ENCODE measurements at regions not wholly inside any gene's neighbourhood (a gene's known extent, or its start where the extent isn't known, plus 50 kb on each side); places are given as distances from the start of the nearest gene placed in this dataset.
"Not testable (repeated sequence)": the region's sequence is repeated elsewhere in the genome, so short reads cannot be mapped to it uniquely, and the experiment has no call there.

DNA sequence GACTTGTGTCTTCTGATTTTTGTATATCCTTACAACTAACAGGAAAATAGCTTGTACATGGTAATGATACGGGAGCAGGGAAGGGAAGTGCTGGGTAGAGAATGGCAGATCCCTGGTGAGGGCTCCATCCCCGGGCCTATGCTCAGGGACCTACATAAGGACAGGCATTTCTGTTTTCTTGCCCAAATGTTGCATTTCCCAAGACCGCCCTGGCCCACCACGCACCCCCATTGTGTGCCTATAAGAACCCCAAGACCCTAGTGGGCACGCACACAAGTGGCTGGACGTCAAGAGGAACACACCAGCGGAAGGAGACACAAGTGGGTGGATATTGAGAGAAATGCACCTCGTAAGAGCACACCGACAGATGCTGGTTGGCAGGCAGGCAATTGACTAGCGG lies 616.3 kb upstream of the MAN1A1 start:
- FAIRE-seq (no peak), DNase-seq (ENCODE audit: insufficient read length) (no peak)
- no peak for TF ChIP-seq POLR2A (IDR thresholded peaks at IDR 0.05; ENCODE audit: low read depth, low read length)

DNA sequence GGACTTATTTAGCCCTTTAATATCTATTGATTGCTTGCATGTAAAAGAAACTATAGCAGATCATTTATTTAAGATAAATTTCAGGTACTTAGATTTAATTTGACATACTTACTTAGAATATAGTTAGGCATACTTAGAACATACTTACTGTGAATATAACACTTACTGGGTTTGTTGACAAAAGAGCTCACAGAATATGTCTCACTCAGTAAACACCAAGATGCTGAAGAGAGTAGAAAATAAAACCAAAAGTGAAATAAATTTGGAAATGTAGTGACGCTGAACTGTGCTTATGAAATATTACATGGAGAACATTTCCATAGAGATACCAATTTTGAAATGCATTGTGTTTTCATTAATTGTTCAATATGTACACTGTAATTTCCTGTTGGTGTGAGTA lies 615.4 kb upstream of the MAN1A1 start:
- FAIRE-seq (no peak), DNase-seq (ENCODE audit: insufficient read length) (no peak)
- no peak for TF ChIP-seq POLR2A (IDR thresholded peaks at IDR 0.05; ENCODE audit: low read depth, low read length)
- no peak for TF ChIP-seq POLR2AphosphoS5 (IDR thresholded peaks at IDR 0.05; ENCODE audit: low read depth, low read length)

DNA sequence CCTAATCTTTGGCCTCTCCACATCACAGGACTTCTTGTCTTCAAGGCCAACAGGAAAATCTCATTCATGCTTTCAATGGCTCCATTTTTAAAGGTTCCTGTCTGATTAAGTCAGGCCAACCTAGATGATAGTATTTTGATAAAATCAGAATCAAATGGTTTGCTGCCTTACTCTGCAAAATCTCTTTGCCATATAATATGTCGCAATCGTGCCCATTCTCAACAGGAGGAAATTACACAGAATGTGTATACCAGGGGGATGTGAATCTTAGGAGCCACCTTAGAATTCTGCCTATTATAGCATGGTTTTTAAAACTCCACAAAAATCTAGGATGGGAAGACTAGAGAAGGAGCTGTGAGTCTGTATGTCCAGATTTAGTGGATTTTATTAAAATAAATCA lies 612.9 kb upstream of the MAN1A1 start:
- no peak for TF ChIP-seq TAF1 (IDR thresholded peaks at IDR 0.05; ENCODE audit: borderline replicate concordance, low read depth, low read length)
- TF ChIP-seq POLR2A (IDR thresholded peaks at IDR 0.05; ENCODE audit: low read depth, low read length): no peak
- no peak for TF ChIP-seq POLR2AphosphoS5 (IDR thresholded peaks at IDR 0.05; ENCODE audit: low read depth, low read length)
- DNase-seq (ENCODE audit: insufficient read length) (no peak), FAIRE-seq (no peak)

DNA sequence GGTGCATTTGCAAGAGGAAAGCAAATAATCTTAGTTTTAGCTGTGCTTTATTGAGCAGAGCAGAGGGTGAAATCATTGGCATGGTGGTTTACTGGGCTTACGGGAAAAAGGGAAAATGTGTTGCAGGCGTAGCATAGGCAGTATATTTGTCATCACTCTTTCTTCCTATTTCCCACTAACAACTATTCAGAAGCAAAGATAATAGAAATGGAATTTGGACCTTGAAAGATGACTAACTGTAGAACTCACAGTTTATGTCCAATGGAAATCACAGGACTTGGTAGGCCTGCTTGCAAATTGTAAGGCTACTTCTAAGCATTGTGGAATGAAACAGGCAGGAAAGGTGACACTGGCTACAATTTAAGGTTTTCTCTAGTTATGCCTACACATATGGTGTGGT lies 611.9 kb upstream of the MAN1A1 start:
- no peak for FAIRE-seq
- no peak for DNase-seq (ENCODE audit: insufficient read length)
- no peak for TF ChIP-seq POLR2AphosphoS5 (IDR thresholded peaks at IDR 0.05; ENCODE audit: low read depth, low read length)
- TF ChIP-seq POLR2A (IDR thresholded peaks at IDR 0.05; ENCODE audit: low read depth, low read length): no peak
- no peak for TF ChIP-seq TAF1 (IDR thresholded peaks at IDR 0.05; ENCODE audit: borderline replicate concordance, low read depth, low read length)

DNA sequence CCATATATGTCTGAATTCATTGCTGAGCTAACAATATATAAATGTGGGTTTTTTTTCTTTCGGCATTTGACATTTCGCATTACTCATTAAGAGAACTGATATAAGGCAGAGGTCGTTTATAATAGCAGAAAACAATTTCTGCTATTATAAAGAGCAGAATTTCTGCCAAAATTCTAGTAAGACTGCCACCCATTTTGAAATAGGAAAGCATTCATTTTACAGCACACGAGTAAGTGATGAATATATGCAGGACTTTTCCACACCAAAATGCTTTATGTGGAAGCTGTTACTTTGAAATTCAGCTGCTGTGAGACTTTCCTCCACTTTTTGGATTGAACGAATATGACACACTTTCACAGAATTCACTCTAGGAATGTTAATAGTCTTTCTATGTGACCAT lies 610.9 kb upstream of the MAN1A1 start:
- FAIRE-seq: no peak
- DNase-seq (ENCODE audit: insufficient read length): no peak
- TF ChIP-seq TAF1 (IDR thresholded peaks at IDR 0.05; ENCODE audit: borderline replicate concordance, low read depth, low read length): no peak
- no peak for TF ChIP-seq POLR2A (IDR thresholded peaks at IDR 0.05; ENCODE audit: low read depth, low read length)
- no peak for TF ChIP-seq POLR2AphosphoS5 (IDR thresholded peaks at IDR 0.05; ENCODE audit: low read depth, low read length)

DNA sequence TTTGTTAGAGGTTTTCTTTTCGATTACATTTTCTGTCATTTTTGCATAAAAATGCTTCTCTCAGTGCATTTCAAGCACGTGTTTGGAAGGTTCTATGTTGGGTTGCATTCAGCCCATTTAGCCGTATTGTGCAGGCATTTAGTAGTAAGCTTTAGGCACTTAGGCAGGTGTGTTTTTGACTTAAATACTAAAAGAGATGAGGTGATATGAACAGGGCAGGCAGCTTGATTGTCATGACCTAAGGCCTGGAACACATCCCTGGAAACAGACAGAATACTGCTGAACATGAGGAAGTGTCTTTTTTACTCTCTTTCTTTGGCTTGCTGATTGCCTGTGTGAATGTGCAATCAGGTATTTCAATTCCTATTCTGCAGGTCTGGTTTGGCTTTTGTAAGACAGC lies 610.5 kb upstream of the MAN1A1 start:
- FAIRE-seq (no peak), DNase-seq (ENCODE audit: insufficient read length) (no peak)
- TF ChIP-seq POLR2A (IDR thresholded peaks at IDR 0.05; ENCODE audit: low read depth, low read length) (no peak), POLR2AphosphoS5 (IDR thresholded peaks at IDR 0.05; ENCODE audit: low read depth, low read length) (no peak), TAF1 (IDR thresholded peaks at IDR 0.05; ENCODE audit: borderline replicate concordance, low read depth, low read length) (no peak)

DNA sequence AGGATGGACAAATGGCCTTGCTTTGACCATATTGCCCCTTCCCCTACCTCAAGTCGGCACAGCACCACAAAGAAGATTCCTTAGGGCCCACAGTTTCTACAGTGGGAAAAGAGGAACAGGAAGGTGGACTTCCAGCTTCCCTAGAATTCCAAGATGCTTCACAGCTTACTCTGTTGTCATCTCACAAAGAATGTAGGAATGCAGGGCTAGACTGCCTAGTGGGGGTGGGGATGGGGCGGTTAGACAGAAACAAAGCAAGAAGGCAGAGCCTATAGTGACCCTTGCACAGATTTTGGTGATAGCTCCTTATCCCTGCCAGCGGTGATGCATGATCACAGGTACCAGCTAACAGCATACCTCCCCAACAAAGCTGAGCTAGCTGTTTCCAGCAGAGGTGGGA lies 607.6 kb upstream of the MAN1A1 start:
- FAIRE-seq (no peak), DNase-seq (ENCODE audit: insufficient read length) (no peak)
- TF ChIP-seq POLR2AphosphoS5 (IDR thresholded peaks at IDR 0.05; ENCODE audit: low read depth, low read length): no peak
- TF ChIP-seq TAF1 (IDR thresholded peaks at IDR 0.05; ENCODE audit: borderline replicate concordance, low read depth, low read length): no peak
- no peak for TF ChIP-seq POLR2A (IDR thresholded peaks at IDR 0.05; ENCODE audit: low read depth, low read length)

DNA sequence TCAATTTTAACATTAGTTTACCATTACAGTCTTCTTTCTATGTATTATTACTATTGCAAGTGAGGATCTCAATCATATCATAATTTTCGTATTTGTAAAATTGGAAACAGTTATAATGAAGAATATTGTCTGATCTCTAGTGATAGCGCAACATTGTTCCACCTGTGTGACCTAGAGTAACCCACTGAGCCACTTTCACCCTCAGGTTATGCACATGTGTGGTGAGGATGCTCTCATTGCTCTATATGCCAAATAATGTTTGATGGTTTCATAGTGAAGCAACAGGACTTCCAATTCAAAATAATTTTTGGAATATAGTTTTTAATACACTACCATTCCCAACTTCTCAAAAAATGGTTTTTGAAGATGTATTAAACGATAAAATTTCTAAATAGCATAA lies 603.1 kb upstream of the MAN1A1 start:
- TF ChIP-seq POLR2A (IDR thresholded peaks at IDR 0.05; ENCODE audit: low read depth, low read length): no peak
- no peak for TF ChIP-seq POLR2AphosphoS5 (IDR thresholded peaks at IDR 0.05; ENCODE audit: low read depth, low read length)
- no peak for TF ChIP-seq TAF1 (IDR thresholded peaks at IDR 0.05; ENCODE audit: borderline replicate concordance, low read depth, low read length)

DNA sequence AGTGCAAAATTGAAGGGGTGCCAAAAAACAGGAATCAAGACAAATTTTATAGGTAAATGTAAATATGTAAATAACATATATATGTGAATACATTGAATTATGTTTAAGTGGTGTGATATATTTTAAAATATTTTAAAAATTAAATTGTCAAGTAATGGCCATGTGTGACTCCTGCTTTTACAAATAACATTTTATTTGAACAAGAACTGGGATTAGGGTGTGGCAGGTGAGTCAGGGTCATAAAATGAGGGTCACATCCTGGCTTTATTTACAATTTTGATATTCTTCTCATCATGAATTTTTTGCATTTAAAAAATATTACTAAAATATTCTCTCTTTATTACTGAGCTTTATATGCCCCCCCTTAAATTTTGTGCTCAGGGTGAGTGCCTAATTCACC lies 601.1 kb upstream of the MAN1A1 start:
- FAIRE-seq: no peak
- no peak for DNase-seq (ENCODE audit: insufficient read length)
- TF ChIP-seq POLR2A (IDR thresholded peaks at IDR 0.05; ENCODE audit: low read depth, low read length): no peak
- TF ChIP-seq TAF1 (IDR thresholded peaks at IDR 0.05; ENCODE audit: borderline replicate concordance, low read depth, low read length): no peak
- TF ChIP-seq POLR2AphosphoS5 (IDR thresholded peaks at IDR 0.05; ENCODE audit: low read depth, low read length): no peak

More for the DNA sequence above, 603.1 kb upstream of the MAN1A1 start:
- DNase-seq (ENCODE audit: insufficient read length) (no peak), FAIRE-seq (no peak)

DNA sequence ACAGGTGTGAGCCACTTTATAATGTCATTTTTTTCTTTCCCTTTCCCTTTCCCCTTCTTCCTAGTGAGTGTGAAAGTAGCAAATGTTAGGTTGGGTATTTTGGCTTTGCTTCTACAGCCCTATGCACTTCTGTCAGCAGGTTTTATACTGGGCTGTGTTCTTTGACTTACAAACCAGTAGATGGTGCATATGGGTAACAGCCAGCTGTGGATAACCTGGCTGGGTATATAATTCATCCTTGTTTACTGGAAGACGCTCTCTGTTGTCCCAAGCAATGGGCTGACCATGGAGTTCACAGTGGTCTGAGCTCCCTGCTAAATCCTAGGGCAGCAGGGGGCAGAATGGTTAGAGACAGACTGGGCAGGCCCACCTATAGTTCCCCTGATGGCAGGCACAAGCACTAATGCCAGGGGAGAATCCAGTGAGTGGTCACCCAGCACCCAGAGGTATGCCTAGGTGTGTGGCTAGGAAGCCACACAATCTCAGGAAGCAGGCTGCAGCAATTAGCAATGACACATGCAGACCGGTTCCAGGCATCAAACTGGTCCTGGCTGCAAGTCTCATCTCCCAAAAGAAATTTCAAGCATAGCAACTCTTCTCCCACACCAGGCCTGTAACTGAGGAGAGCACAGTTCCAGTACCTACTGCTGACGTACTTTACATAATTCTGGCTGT lies 592.7 kb upstream of the MAN1A1 start:
- TF ChIP-seq POLR2AphosphoS5 (IDR thresholded peaks at IDR 0.05; ENCODE audit: low read depth, low read length) (no peak), POLR2A (IDR thresholded peaks at IDR 0.05; ENCODE audit: low read depth, low read length) (no peak), TAF1 (IDR thresholded peaks at IDR 0.05; ENCODE audit: borderline replicate concordance, low read depth, low read length) (no peak)
- DNase-seq (ENCODE audit: insufficient read length) (no peak), FAIRE-seq (no peak)

DNA sequence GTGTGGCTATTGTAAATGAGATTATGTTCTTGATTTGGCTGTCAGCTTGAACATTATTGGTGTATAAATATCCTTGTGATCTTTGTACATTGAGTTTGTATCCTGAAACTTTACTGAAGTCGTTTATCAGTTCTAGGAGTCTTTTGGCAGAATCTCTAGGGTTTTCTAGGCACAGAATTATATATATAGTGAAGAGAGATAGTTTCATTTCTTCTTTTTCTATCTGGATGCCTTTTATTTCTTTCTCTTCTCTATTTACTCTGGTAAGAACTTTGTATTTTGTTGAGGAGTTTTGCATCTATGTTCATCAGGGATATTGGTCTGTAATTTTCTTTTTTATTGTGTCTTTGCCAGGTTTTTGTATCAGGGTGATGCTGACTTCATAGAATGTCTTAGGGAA lies 589.2 kb upstream of the MAN1A1 start:
- DNase-seq (ENCODE audit: insufficient read length) (no peak), FAIRE-seq (no peak)
- no peak for TF ChIP-seq POLR2A (IDR thresholded peaks at IDR 0.05; ENCODE audit: low read depth, low read length)
- no peak for TF ChIP-seq TAF1 (IDR thresholded peaks at IDR 0.05; ENCODE audit: borderline replicate concordance, low read depth, low read length)
- no peak for TF ChIP-seq POLR2AphosphoS5 (IDR thresholded peaks at IDR 0.05; ENCODE audit: low read depth, low read length)

DNA sequence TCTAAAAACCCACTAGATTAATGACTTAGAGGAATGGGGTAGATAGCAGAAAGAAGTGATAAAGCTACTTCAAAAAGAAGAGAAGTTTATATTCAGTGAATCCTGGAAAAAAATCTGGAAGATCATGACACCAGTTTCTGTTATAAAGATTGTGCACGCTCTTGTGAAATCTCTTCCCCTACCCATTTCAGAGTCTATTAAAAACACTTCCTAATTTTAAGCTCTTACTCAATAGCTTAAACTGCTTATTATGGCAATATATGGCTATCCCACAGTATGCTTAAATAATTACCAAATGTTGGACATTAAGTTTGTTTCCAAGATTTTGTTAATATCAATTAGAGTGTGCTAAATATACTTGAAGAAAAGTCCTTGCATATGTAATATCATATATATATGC lies 585.3 kb upstream of the MAN1A1 start:
- no peak for TF ChIP-seq TAF1 (IDR thresholded peaks at IDR 0.05; ENCODE audit: borderline replicate concordance, low read depth, low read length)
- TF ChIP-seq POLR2AphosphoS5 (IDR thresholded peaks at IDR 0.05; ENCODE audit: low read depth, low read length): no peak
- no peak for TF ChIP-seq POLR2A (IDR thresholded peaks at IDR 0.05; ENCODE audit: low read depth, low read length)
- DNase-seq (ENCODE audit: insufficient read length): no peak
- no peak for FAIRE-seq

DNA sequence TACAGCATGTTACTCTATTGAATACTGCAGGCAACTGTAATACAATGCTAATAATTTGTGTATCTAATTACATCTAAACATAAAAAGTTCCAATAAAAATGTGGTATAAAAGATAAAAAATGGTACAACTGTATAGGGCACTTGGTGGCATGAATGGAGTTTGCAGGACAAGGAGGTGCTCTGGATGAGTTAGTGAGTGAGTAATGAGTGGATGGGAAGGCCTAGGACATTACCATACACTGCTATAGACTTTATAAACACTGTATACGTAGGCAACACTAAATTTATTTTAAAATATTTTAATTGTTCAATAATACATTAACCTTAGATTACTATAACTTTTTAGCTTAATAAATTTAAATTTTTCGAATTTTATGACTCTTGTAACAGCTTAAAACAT lies 579.6 kb upstream of the MAN1A1 start:
- FAIRE-seq: no peak
- TF ChIP-seq TAF1 (IDR thresholded peaks at IDR 0.05; ENCODE audit: borderline replicate concordance, low read depth, low read length) (no peak), POLR2AphosphoS5 (IDR thresholded peaks at IDR 0.05; ENCODE audit: low read depth, low read length) (no peak), POLR2A (IDR thresholded peaks at IDR 0.05; ENCODE audit: low read depth, low read length) (no peak)
- DNase-seq (ENCODE audit: insufficient read length): no peak

DNA sequence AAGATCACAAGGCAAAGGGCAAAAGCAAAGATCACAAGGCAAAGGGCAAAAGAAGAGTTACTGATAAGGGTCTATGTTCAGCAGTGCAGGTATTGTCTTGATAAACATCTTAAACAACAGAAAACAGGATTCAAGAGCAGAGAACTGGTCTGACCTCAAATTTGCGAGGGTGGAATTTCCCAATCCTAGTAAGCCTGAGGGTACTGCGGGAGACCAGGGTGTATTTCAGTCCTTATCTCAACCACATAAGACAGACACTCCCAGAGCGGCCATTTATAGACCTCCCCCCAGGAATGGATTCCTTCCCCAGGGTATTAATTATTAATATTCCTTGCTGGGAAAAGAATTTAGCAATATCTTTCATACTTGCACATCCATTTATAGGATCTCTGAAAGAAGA lies 575.3 kb upstream of the MAN1A1 start:
- not testable (repeated sequence) for FAIRE-seq; DNase-seq (ENCODE audit: insufficient read length)
